ENCODE measurements at regions not wholly inside any gene's neighbourhood (a gene's known extent, or its start where the extent isn't known, plus 50 kb on each side); places are given as distances from the start of the nearest gene placed in this dataset.

GRCh38 chr10:4733843-4734224 lies 92.2 kb upstream of the AKR1E2 start:
- Histone ChIP-seq H3K27me3 (ENCODE audit: insufficient read depth, poor library complexity, severe bottlenecking) (no peaks in the 10 kb centered on the region), H3K9me3 (ENCODE audit: severe bottlenecking) (no peaks in the 10 kb centered on the region), H3K36me3 (ENCODE audit: low read depth) (no peaks in the 10 kb centered on the region), H3K27ac (ENCODE audit: poor library complexity, severe bottlenecking) (peak overlapping the region; percentile 24), H3K4me3 (ENCODE audit: severe bottlenecking) (no peak overlapping the region), H3K4me1 (ENCODE audit: insufficient read depth, poor library complexity, severe bottlenecking) (peaks cover 11% of the 10 kb centered on the region)
- DNase-seq (ENCODE audit: low spot score): no peak
- no peak for TF ChIP-seq CTCF (IDR thresholded peaks at IDR 0.05; ENCODE audit: poor library complexity, severe bottlenecking)
- no peak for ATAC-seq (ENCODE audit: low read depth)

GRCh38 chr10:4733150-4733842 lies 92.7 kb upstream of the AKR1E2 start:
- Histone ChIP-seq H3K36me3 (ENCODE audit: low read depth) (no peaks in the 10 kb centered on the region), H3K27ac (ENCODE audit: poor library complexity, severe bottlenecking) (peak overlapping the region; percentile 24), H3K4me3 (ENCODE audit: severe bottlenecking) (no peak overlapping the region), H3K9me3 (ENCODE audit: severe bottlenecking) (no peaks in the 10 kb centered on the region), H3K4me1 (ENCODE audit: insufficient read depth, poor library complexity, severe bottlenecking) (peaks cover 11% of the 10 kb centered on the region), H3K27me3 (ENCODE audit: insufficient read depth, poor library complexity, severe bottlenecking) (no peaks in the 10 kb centered on the region)
- ATAC-seq (ENCODE audit: low read depth): peak; percentile 38; the same call in 2 of the 3 replicates
- no peak for DNase-seq (ENCODE audit: low spot score)
- no peak for TF ChIP-seq CTCF (IDR thresholded peaks at IDR 0.05; ENCODE audit: poor library complexity, severe bottlenecking)

- Histone ChIP-seq H3K9me3 (ENCODE audit: severe bottlenecking) (no peaks in the 10 kb centered on the region), H3K4me1 (ENCODE audit: insufficient read depth, poor library complexity, severe bottlenecking) (peaks cover 16% of the 10 kb centered on the region), H3K27me3 (ENCODE audit: insufficient read depth, poor library complexity, severe bottlenecking) (no peaks in the 10 kb centered on the region), H3K27ac (ENCODE audit: poor library complexity, severe bottlenecking) (no peak overlapping the region), H3K36me3 (ENCODE audit: low read depth) (no peaks in the 10 kb centered on the region), H3K4me3 (ENCODE audit: severe bottlenecking) (no peak overlapping the region)
- DNase-seq (ENCODE audit: low spot score): no peak
- no peak for TF ChIP-seq CTCF (IDR thresholded peaks at IDR 0.05; ENCODE audit: poor library complexity, severe bottlenecking)
- no peak for ATAC-seq (ENCODE audit: low read depth)
These were observed 95.0 kb upstream of the AKR1E2 start for GRCh38 chr10:4730998-4731397.

- Histone ChIP-seq H3K27me3 (ENCODE audit: insufficient read depth, poor library complexity, severe bottlenecking) (no peaks in the 10 kb centered on the region), H3K9me3 (ENCODE audit: severe bottlenecking) (no peaks in the 10 kb centered on the region), H3K4me1 (ENCODE audit: insufficient read depth, poor library complexity, severe bottlenecking) (peaks cover 19% of the 10 kb centered on the region), H3K4me3 (ENCODE audit: severe bottlenecking) (no peak overlapping the region), H3K36me3 (ENCODE audit: low read depth) (no peaks in the 10 kb centered on the region), H3K27ac (ENCODE audit: poor library complexity, severe bottlenecking) (peak overlapping the region; percentile 87)
- no peak for TF ChIP-seq CTCF (IDR thresholded peaks at IDR 0.05; ENCODE audit: poor library complexity, severe bottlenecking)
- DNase-seq (ENCODE audit: low spot score) (no peak), ATAC-seq (ENCODE audit: low read depth) (peak; percentile 93)
These were observed 99.9 kb upstream of the AKR1E2 start for GRCh38 chr10:4725917-4726606.

- Histone ChIP-seq H3K4me1 (ENCODE audit: insufficient read depth, poor library complexity, severe bottlenecking) (peaks cover 19% of the 10 kb centered on the region), H3K27ac (ENCODE audit: poor library complexity, severe bottlenecking) (peak overlapping the region; percentile 7), H3K27me3 (ENCODE audit: insufficient read depth, poor library complexity, severe bottlenecking) (no peaks in the 10 kb centered on the region), H3K9me3 (ENCODE audit: severe bottlenecking) (no peaks in the 10 kb centered on the region), H3K4me3 (ENCODE audit: severe bottlenecking) (no peak overlapping the region), H3K36me3 (ENCODE audit: low read depth) (no peaks in the 10 kb centered on the region)
- TF ChIP-seq CTCF (IDR thresholded peaks at IDR 0.05; ENCODE audit: poor library complexity, severe bottlenecking): no peak
- ATAC-seq (ENCODE audit: low read depth) (no peak), DNase-seq (ENCODE audit: low spot score) (no peak)
These were observed 102.1 kb upstream of the AKR1E2 start for GRCh38 chr10:4723860-4724259.

Data from RWPE2 (cell line).